H1 (cell line): ENCODE measurements at regions not wholly inside any gene's neighbourhood (a gene's known extent, or its start where the extent isn't known, plus 50 kb on each side); places are given as distances from the start of the nearest gene placed in this dataset.

Experiments used
- CBX5 ChIP-seq: fragments of 300-800, 300-1000 bp; sonication (generic); IDR thresholded peaks from 2 replicates; pipeline ENCODE4 v1.7.1; 2016; ENCODE audit warnings: antibody characterized with exemption, low read length, low read depth
- KDM1A ChIP-seq: fragments of 200-600, 300-600 bp; sonication (generic); IDR thresholded peaks from 2 replicates; pipeline ENCODE4 v1.7.1; 2016; ENCODE audit warnings: mild to moderate bottlenecking, low read length, borderline replicate concordance

DNA sequence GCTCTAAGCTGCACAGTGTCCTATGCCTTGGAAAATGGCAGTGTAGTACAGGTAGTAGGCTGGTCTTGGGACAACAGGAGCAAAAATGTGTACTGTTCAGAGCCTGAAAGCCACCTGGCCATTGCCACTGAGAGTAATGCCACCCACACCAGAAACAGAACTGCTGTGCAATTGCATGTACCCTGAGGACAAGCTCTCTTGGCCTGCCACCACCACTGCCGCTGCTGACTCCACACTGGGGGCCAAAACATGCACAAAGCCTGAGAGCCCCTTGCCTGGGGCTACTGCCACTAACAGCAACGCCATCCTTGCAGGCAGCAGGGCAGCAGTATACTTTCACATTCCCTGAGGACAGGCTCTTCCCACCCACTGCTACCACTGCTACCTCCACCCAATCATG, 251.9 kb upstream of the CDH12 start:
- TF ChIP-seq KDM1A (no peak), CBX5 (no peak)
